Lower leg skin (tissue), 3 donors: ENCODE measurements at regions not wholly inside any gene's neighbourhood (a gene's known extent, or its start where the extent isn't known, plus 50 kb on each side); places are given as distances from the start of the nearest gene placed in this dataset.

ENCODE experiments used
- CTCF ChIP-seq, 3 donors: fragments of 450-650 bp; IDR thresholded peaks; one replicate each; pipeline ENCODE4 v1.5.1; 2016; ENCODE audit warnings: antibody characterized with exemption in 3 of 3, mild to moderate bottlenecking in 3 of 3, moderate library complexity in 2 of 3
- POLR2A ChIP-seq, 2 donors: fragments of 450-650 bp; IDR thresholded peaks; one replicate each; pipeline ENCODE4 v1.6.1; 2016 to 2017; ENCODE audit warnings: antibody characterized with exemption in 2 of 2, mild to moderate bottlenecking in 1 of 2, moderate library complexity in 1 of 2

DNA sequence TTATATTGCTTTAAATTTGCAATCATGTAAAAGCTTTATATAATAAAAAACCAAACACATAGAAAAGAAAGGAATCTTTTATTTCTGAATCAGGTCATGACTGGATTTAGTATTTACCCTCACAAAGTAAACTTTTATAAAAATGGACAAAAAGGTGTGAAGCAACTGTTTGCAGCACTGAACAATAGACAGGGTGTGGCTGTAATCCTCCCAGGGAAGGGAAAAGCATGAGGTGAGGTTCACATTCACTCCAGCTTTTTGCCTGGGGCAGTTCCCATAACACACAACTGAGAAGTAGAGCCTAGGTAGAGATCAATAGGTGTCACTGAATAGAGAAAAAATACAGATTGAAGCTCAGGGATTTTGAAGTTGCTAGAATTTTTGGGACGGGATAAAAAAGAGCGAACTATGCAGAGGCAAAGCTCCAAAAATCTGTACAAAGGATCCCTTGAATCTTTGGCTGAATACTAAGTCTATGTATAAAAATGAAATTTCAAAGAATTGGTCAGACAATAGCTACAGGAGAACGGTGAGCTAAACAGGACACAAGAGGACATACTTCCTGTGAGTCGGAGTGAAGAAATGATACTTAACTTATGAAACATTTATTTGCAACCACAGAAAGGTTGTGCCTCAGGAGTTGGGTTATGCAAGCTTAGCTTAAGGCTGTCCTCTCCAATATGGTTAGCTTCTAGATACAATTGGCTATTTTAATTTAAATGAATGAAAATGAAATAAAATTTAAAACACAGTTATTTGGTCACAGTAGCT is 162.0 kb upstream of the ZP4 start:
- TF ChIP-seq POLR2A (IDR thresholded peaks at IDR 0.05) (no peak), CTCF (IDR thresholded peaks at IDR 0.05) (no peak)
